H4 (cell line): ENCODE measurements at regions not wholly inside any gene's neighbourhood (a gene's known extent, or its start where the extent isn't known, plus 50 kb on each side); places are given as distances from the start of the nearest gene placed in this dataset.
A peak's percentile ranks its signal among the peaks of the same experiment; 100 is the strongest.
"Not testable (repeated sequence)": the region's sequence is repeated elsewhere in the genome, so short reads cannot be mapped to it uniquely, and the experiment has no call there.

ENCODE experiments used
- DNase-seq: peaks from one replicate; pipeline ENCODE4 v3.0.0-alpha.2; 2015; ENCODE audit warnings: low spot score

- no peak for DNase-seq
These were observed 190.2 kb upstream of the BRINP3 start for GRCh38 chr1:190667914-190668313.

- no peak for DNase-seq
These were observed 201.4 kb upstream of the BRINP3 start for GRCh38 chr1:190679044-190679443.

GRCh38 chr1:190679454-190679853 is 201.8 kb upstream of the BRINP3 start:
- DNase-seq = no peak

GRCh38 chr1:190679983-190680382 is 202.3 kb upstream of the BRINP3 start:
- DNase-seq = no peak

- DNase-seq = no peak
These were observed 208.0 kb upstream of the BRINP3 start for GRCh38 chr1:190685676-190686075.

GRCh38 chr1:190688096-190688495 is 210.4 kb upstream of the BRINP3 start:
- DNase-seq = no peak

GRCh38 chr1:190698488-190698887 is 220.8 kb upstream of the BRINP3 start:
- not testable (repeated sequence) for DNase-seq

- DNase-seq = no peak
These were observed 221.5 kb upstream of the BRINP3 start for GRCh38 chr1:190699165-190699564.

- no peak for DNase-seq
These were observed 230.9 kb upstream of the BRINP3 start for GRCh38 chr1:190708418-190709057.

GRCh38 chr1:190711069-190711468 is 233.4 kb upstream of the BRINP3 start:
- DNase-seq = no peak

GRCh38 chr1:190717055-190717454 is 239.4 kb upstream of the BRINP3 start:
- DNase-seq = no peak

GRCh38 chr1:190736971-190737590 is 259.4 kb upstream of the BRINP3 start:
- DNase-seq = no peak

- DNase-seq = no peak
These were observed 260.7 kb upstream of the BRINP3 start for GRCh38 chr1:190738317-190738716.

- no peak for DNase-seq
These were observed 262.3 kb upstream of the BRINP3 start for GRCh38 chr1:190739926-190740325.

GRCh38 chr1:190747704-190748103 is 270.0 kb upstream of the BRINP3 start:
- DNase-seq = no peak

GRCh38 chr1:190752131-190752530 is 274.5 kb upstream of the BRINP3 start:
- DNase-seq = no peak

GRCh38 chr1:190754666-190755065 is 277.0 kb upstream of the BRINP3 start:
- DNase-seq = peak; percentile 21

- DNase-seq = no peak
These were observed 282.1 kb upstream of the BRINP3 start for GRCh38 chr1:190759807-190760206.

GRCh38 chr1:190762325-190762724 is 284.7 kb upstream of the BRINP3 start:
- DNase-seq = no peak

- DNase-seq = no peak
These were observed 315.2 kb upstream of the BRINP3 start for GRCh38 chr1:190792873-190793272.

- DNase-seq = no peak
These were observed 330.0 kb upstream of the BRINP3 start for GRCh38 chr1:190807629-190808028.

- DNase-seq = no peak
These were observed 330.4 kb upstream of the BRINP3 start for GRCh38 chr1:190808035-190808434.

- DNase-seq = no peak
These were observed 331.6 kb upstream of the BRINP3 start for GRCh38 chr1:190809312-190809711.

- DNase-seq = no peak
These were observed 335.3 kb upstream of the BRINP3 start for GRCh38 chr1:190812996-190813395.
